GM23338 (cell line): ENCODE measurements at regions not wholly inside any gene's neighbourhood (a gene's known extent, or its start where the extent isn't known, plus 50 kb on each side); places are given as distances from the start of the nearest gene placed in this dataset.

ENCODE experiments used
- ATAC-seq: fragments of 200-7000 bp; cut with Tn5 transposase; 3 replicates; pipeline ENCODE4 v1.9.1; 2020
- DNase-seq: peaks from one replicate; pipeline ENCODE4 v3.0.0-alpha.2; 2015; ENCODE audit warnings: low spot score
- H2AFZ ChIP-seq: fragments of 200-600 bp; sonication (generic); 2 replicates; pipeline ENCODE4 v1.8.0; 2016; ENCODE audit warnings: antibody characterized with exemption, mild to moderate bottlenecking, moderate library complexity
- H3F3A ChIP-seq: fragments of 200-600 bp; sonication (generic); replicated peaks from 2 replicates; pipeline ENCODE4 v1.8.0; 2017; ENCODE audit warnings: antibody characterized with exemption, mixed run types, low read depth
- H3K27ac ChIP-seq: fragments of 200-600 bp; sonication (generic); 2 replicates; pipeline ENCODE4 v1.6.1; 2016; ENCODE audit warnings: low read depth
- H3K27me3 ChIP-seq: fragments of 200-600 bp; sonication (generic); 2 replicates; pipeline ENCODE4 v1.8.0; 2016; ENCODE audit warnings: mild to moderate bottlenecking, mixed run types, moderate library complexity; ENCODE audit not compliant: insufficient read depth
- H3K36me3 ChIP-seq: fragments of 200-600 bp; sonication (generic); 2 replicates; pipeline ENCODE4 v1.8.0; 2016; ENCODE audit warnings: mild to moderate bottlenecking; ENCODE audit not compliant: insufficient read depth
- H3K4me1 ChIP-seq: fragments of 200-600 bp; sonication (generic); 2 replicates; pipeline ENCODE4 v1.8.0; 2016; ENCODE audit warnings: mild to moderate bottlenecking, moderate library complexity; ENCODE audit not compliant: insufficient read depth
- H3K4me2 ChIP-seq: fragments of 200-600 bp; sonication (generic); 2 replicates; pipeline ENCODE4 v1.7.1; 2017; ENCODE audit warnings: mixed run types
- H3K4me3 ChIP-seq: fragments of 200-600 bp; sonication (generic); 2 replicates; pipeline ENCODE4 v1.6.1; 2016; ENCODE audit warnings: mixed run types
- H3K79me2 ChIP-seq: fragments of 200-600 bp; sonication (generic); replicated peaks from 2 replicates; pipeline ENCODE4 v1.8.0; 2017; ENCODE audit warnings: mild to moderate bottlenecking; ENCODE audit not compliant: insufficient read depth
- H3K9me2 ChIP-seq: fragments of 200-600 bp; sonication (generic); 2 replicates; pipeline ENCODE4 v1.8.0; 2017; ENCODE audit not compliant: insufficient read depth
- H4K20me1 ChIP-seq: fragments of 200-600 bp; sonication (generic); replicated peaks from 2 replicates; pipeline ENCODE4 v1.8.0; 2017; ENCODE audit warnings: mild to moderate bottlenecking; ENCODE audit not compliant: insufficient read depth
- H3K27ac Mint-ChIP-seq: 2 replicates; pipeline ENCODE4 v1.8.0; 2020; ENCODE audit warnings: inconsistent platforms, mild to moderate bottlenecking, moderate library complexity, mixed read lengths
- H3K27me3 Mint-ChIP-seq: 3 replicates; pipeline ENCODE4 v1.8.0; 2022; ENCODE audit warnings: low read depth, mild to moderate bottlenecking, moderate library complexity, mixed read lengths, inconsistent platforms; ENCODE audit not compliant: insufficient read depth, poor library complexity
- H3K36me3 Mint-ChIP-seq: 3 replicates; pipeline ENCODE4 v1.8.0; 2021; ENCODE audit warnings: low read depth, mild to moderate bottlenecking, inconsistent platforms, moderate library complexity, mixed read lengths
- H3K4me1 Mint-ChIP-seq: 3 replicates; pipeline ENCODE4 v1.8.0; 2020; ENCODE audit warnings: mild to moderate bottlenecking, inconsistent platforms, mixed read lengths
- H3K4me3 Mint-ChIP-seq: 3 replicates; pipeline ENCODE4 v1.8.0; 2021; ENCODE audit warnings: moderate library complexity, mild to moderate bottlenecking, inconsistent platforms, mixed read lengths
- H3K9me3 Mint-ChIP-seq: 3 replicates; pipeline ENCODE4 v1.8.0; 2020; ENCODE audit warnings: moderate library complexity, mild to moderate bottlenecking, inconsistent platforms, mixed read lengths
- CTCF ChIP-seq, 2 experiments: fragments of 200-600 bp in 1 of 2; sonication (generic) in 1 of 2; conservative IDR thresholded peaks; 2 replicates each; pipeline versions ENCODE4 v1.5.1 to v1.6.1; 2016 to 2017; ENCODE audit warnings: antibody characterized with exemption in 2 of 2, low read depth in 2 of 2, mild to moderate bottlenecking in 2 of 2, moderate library complexity in 1 of 2
- EZH2 ChIP-seq: fragments of 200-600 bp; sonication (generic); IDR thresholded peaks from one replicate; pipeline ENCODE4 v1.8.0; 2017; ENCODE audit warnings: antibody characterized with exemption, mild to moderate bottlenecking, low read depth; ENCODE audit not compliant: unreplicated experiment
- JUNB ChIP-seq: IDR thresholded peaks from one replicate; pipeline ENCODE4 v1.6.1; 2016; ENCODE audit warnings: antibody characterized with exemption; ENCODE audit not compliant: unreplicated experiment
- NANOG ChIP-seq: IDR thresholded peaks from 2 replicates; pipeline ENCODE4 v1.6.1; 2016; ENCODE audit warnings: antibody characterized with exemption, borderline replicate concordance
- POLR2AphosphoS5 ChIP-seq: IDR thresholded peaks from 2 replicates; pipeline ENCODE4 v1.6.1; 2016; ENCODE audit warnings: antibody characterized with exemption, low read depth
- STAT1 ChIP-seq: IDR thresholded peaks from one replicate; pipeline ENCODE4 v1.6.1; 2016; ENCODE audit warnings: antibody characterized with exemption; ENCODE audit not compliant: unreplicated experiment
- ZNF331 ChIP-seq: fragments of 250-450 bp; sonication (Bioruptor Pico); IDR thresholded peaks from 2 replicates; pipeline ENCODE4 v1.5.0; 2020; ENCODE audit warnings: low read depth, mild to moderate bottlenecking, moderate library complexity
- ZNF462 ChIP-seq: fragments of 250-450 bp; sonication (Bioruptor Pico); IDR thresholded peaks from 2 replicates; pipeline ENCODE4 v1.5.0; 2020; ENCODE audit warnings: mild to moderate bottlenecking, moderate library complexity

GRCh38 chr3:3600665-3601340 lies 198.4 kb upstream of the LRRN1 start (continued):
- no peak for TF ChIP-seq CTCF (conservative IDR thresholded peaks at IDR 0.05; ENCODE audit: low read depth in 2 of 2)
- TF ChIP-seq ZNF462 (CRISPR knock-in tag): no peak
- no peak for TF ChIP-seq NANOG
- no peak for TF ChIP-seq EZH2
- TF ChIP-seq STAT1: no peak
- TF ChIP-seq JUNB: no peak
- TF ChIP-seq ZNF331 (CRISPR knock-in tag): no peak

GRCh38 chr3:3599016-3599415 lies 200.2 kb upstream of the LRRN1 start:
- ATAC-seq (no peak), DNase-seq (no peak)
- H3K4me1 ChIP-seq: no peaks in the 10 kb centered on the region
- Mint-ChIP-seq H3K27me3 (no peaks in the 10 kb centered on the region), H3K36me3 (peaks cover 16% of the 10 kb centered on the region), H3K9me3 (peaks cover 92% of the 10 kb centered on the region), H3K27ac (no peak overlapping the region), H3K4me3 (no peak overlapping the region), H3K4me1 (no peaks in the 10 kb centered on the region)
- H2AFZ ChIP-seq: no peak overlapping the region
- H3K36me3 ChIP-seq: no peaks in the 10 kb centered on the region
- no peaks in the 10 kb centered on the region; the same call in 1 of the 2 replicates for H3K27me3 ChIP-seq
- H3K4me2 ChIP-seq: no peak overlapping the region
- H3F3A ChIP-seq: no peaks in the 10 kb centered on the region
- TF ChIP-seq POLR2AphosphoS5 (no peak), NANOG (no peak), EZH2 (no peak)
- H3K79me2 ChIP-seq: no peaks in the 10 kb centered on the region
- H3K4me3 ChIP-seq: no peak overlapping the region
- peaks cover 6% of the 10 kb centered on the region for H3K9me2 ChIP-seq
- no peak overlapping the region for H3K27ac ChIP-seq
- H4K20me1 ChIP-seq: no peaks in the 10 kb centered on the region
